WTC11 (cell line): ENCODE measurements at regions not wholly inside any gene's neighbourhood (a gene's known extent, or its start where the extent isn't known, plus 50 kb on each side); places are given as distances from the start of the nearest gene placed in this dataset.

Experiments used
- ATAC-seq: fragments of 200-7000 bp; cut with Tn5 transposase; 2 replicates; pipeline ENCODE4 v1.10.0; 2021; ENCODE audit warnings: mild to moderate bottlenecking, moderate library complexity
- CTCF ChIA-PET: fragments of 300-600 bp; sonication (Branson Sonifier 250); formaldehyde crosslinking; loops from one replicate; lab custom pipeline; 2021; ENCODE audit warnings: antibody characterized with exemption; lab: Charles Lee
- POLR2A ChIA-PET: fragments of 350-600 bp; sonication (Branson Sonifier 250); formaldehyde crosslinking; loops from one replicate; lab custom pipeline; 2021; ENCODE audit warnings: antibody characterized with exemption; lab: Charles Lee
- DNase-seq: peaks from one replicate; pipeline ENCODE4 v3.0.0; 2021; ENCODE audit warnings: low spot score
- H3K27ac Mint-ChIP-seq: 2 replicates; pipeline ENCODE4 v1.8.0; 2021; ENCODE audit warnings: mixed read lengths
- H3K27me3 Mint-ChIP-seq: 2 replicates; pipeline ENCODE4 v1.8.0; 2021; ENCODE audit warnings: low read depth, mild to moderate bottlenecking, moderate library complexity, mixed read lengths
- H3K36me3 Mint-ChIP-seq: 2 replicates; pipeline ENCODE4 v1.8.0; 2021; ENCODE audit warnings: mixed read lengths
- H3K4me1 Mint-ChIP-seq: 2 replicates; pipeline ENCODE4 v1.8.0; 2022; ENCODE audit warnings: mixed read lengths
- H3K4me3 Mint-ChIP-seq: 2 replicates; pipeline ENCODE4 v1.8.0; 2021; ENCODE audit warnings: mild to moderate bottlenecking, moderate library complexity, mixed read lengths
- H3K9me3 Mint-ChIP-seq: 2 replicates; pipeline ENCODE4 v1.8.0; 2021; ENCODE audit warnings: mixed read lengths
- ARID4B ChIP-seq: sonication (generic); formaldehyde crosslinking; IDR thresholded peaks from 2 replicates; pipeline ENCODE4 v1.8.0; 2023; ENCODE audit warnings: missing genetic modification reagents, mild to moderate bottlenecking, borderline replicate concordance
- ATF1 ChIP-seq: sonication (generic); formaldehyde crosslinking; IDR thresholded peaks from 2 replicates; pipeline ENCODE4 v1.8.1; 2023; ENCODE audit warnings: mild to moderate bottlenecking, moderate library complexity, missing genetic modification reagents
- ATF2 ChIP-seq: sonication (generic); formaldehyde crosslinking; IDR thresholded peaks from 2 replicates; pipeline ENCODE4 v1.8.1; 2022; ENCODE audit warnings: low read depth, missing genetic modification reagents, borderline replicate concordance
- CTCF ChIP-seq: fragments of 200-600 bp; IDR thresholded peaks from 2 replicates; pipeline ENCODE4 v1.8.0; 2022; ENCODE audit warnings: antibody characterized with exemption
- E2F1 ChIP-seq: sonication (generic); formaldehyde crosslinking; IDR thresholded peaks from 2 replicates; pipeline ENCODE4 v1.8.0; 2022; ENCODE audit warnings: mild to moderate bottlenecking, missing genetic modification reagents
- E2F4 ChIP-seq: sonication (generic); formaldehyde crosslinking; IDR thresholded peaks from 2 replicates; pipeline ENCODE4 v1.8.1; 2022; ENCODE audit warnings: low read depth, mild to moderate bottlenecking, moderate library complexity, missing genetic modification reagents, borderline replicate concordance
- ERG ChIP-seq: fragments of 250-450 bp; sonication (Bioruptor Pico); IDR thresholded peaks from 2 replicates; pipeline ENCODE4 v1.8.0; 2021; ENCODE audit warnings: mild to moderate bottlenecking
- ETV6 ChIP-seq: sonication (generic); formaldehyde crosslinking; IDR thresholded peaks from 2 replicates; pipeline ENCODE4 v1.8.1; 2022; ENCODE audit warnings: mild to moderate bottlenecking, missing genetic modification reagents
- GABPB1 ChIP-seq: sonication (generic); formaldehyde crosslinking; IDR thresholded peaks from 2 replicates; pipeline ENCODE4 v1.8.1; 2023; ENCODE audit warnings: mild to moderate bottlenecking, missing genetic modification reagents
- JAZF1 ChIP-seq: fragments of 250-450 bp; sonication (Bioruptor Pico); IDR thresholded peaks from 2 replicates; pipeline ENCODE4 v1.9.0; 2021; ENCODE audit warnings: moderate library complexity, mild to moderate bottlenecking, inconsistent platforms
- MXD4 ChIP-seq: fragments of 250-450 bp; sonication (Bioruptor Pico); IDR thresholded peaks from 2 replicates; pipeline ENCODE4 v1.8.0; 2021; ENCODE audit warnings: mild to moderate bottlenecking, moderate library complexity, borderline replicate concordance
- RORB ChIP-seq: fragments of 250-450 bp; sonication (Bioruptor Pico); IDR thresholded peaks from 2 replicates; pipeline ENCODE4 v1.9.0; 2021; ENCODE audit warnings: mild to moderate bottlenecking
- TP53 ChIP-seq: sonication (generic); formaldehyde crosslinking; IDR thresholded peaks from 2 replicates; pipeline ENCODE4 v1.8.1; 2023; ENCODE audit warnings: mild to moderate bottlenecking, missing genetic modification reagents
- USF2 ChIP-seq: sonication (generic); formaldehyde crosslinking; IDR thresholded peaks from 2 replicates; pipeline ENCODE4 v1.8.1; 2023; ENCODE audit warnings: mild to moderate bottlenecking, missing genetic modification reagents, moderate library complexity
- ZNF263 ChIP-seq: sonication (generic); formaldehyde crosslinking; IDR thresholded peaks from 2 replicates; pipeline ENCODE4 v1.8.1; 2022; ENCODE audit warnings: low read depth, mild to moderate bottlenecking, moderate library complexity, missing genetic modification reagents
- ZNF532 ChIP-seq: fragments of 250-450 bp; sonication (Bioruptor Pico); IDR thresholded peaks from 2 replicates; pipeline ENCODE4 v1.9.0; 2021; ENCODE audit warnings: mild to moderate bottlenecking, borderline replicate concordance

GRCh38 chr12:82605115-82605514 lies 81.6 kb upstream of the TMTC2 start:
- Mint-ChIP-seq H3K4me1 (no peaks in the 10 kb centered on the region), H3K4me3 (no peak overlapping the region), H3K9me3 (peaks cover 6% of the 10 kb centered on the region)
- POLR2A ChIA-PET = no interaction called here
- no peak for ATAC-seq
- TF ChIP-seq ATF1 (CRISPR knock-in tag) (no peak), JAZF1 (CRISPR knock-in tag) (no peak), E2F4 (CRISPR knock-in tag) (no peak), ERG (CRISPR knock-in tag) (no peak), ETV6 (CRISPR knock-in tag) (no peak), E2F1 (CRISPR knock-in tag) (no peak), MXD4 (CRISPR knock-in tag) (no peak), ZNF532 (CRISPR knock-in tag) (no peak), ARID4B (CRISPR knock-in tag) (no peak), RORB (CRISPR knock-in tag) (no peak), ZNF263 (CRISPR knock-in tag) (no peak), USF2 (CRISPR knock-in tag) (no peak), GABPB1 (CRISPR knock-in tag) (no peak), CTCF (no peak), ATF2 (CRISPR knock-in tag) (no peak), TP53 (CRISPR knock-in tag) (no peak)
- TF ChIP-seq, all 79 proteins: peak for 0
- DNase-seq = no peak
- H3K36me3 Mint-ChIP-seq = no peaks in the 10 kb centered on the region
- CTCF ChIA-PET = no interaction called here
- no peak overlapping the region for H3K27ac Mint-ChIP-seq
- no peaks in the 10 kb centered on the region for H3K27me3 Mint-ChIP-seq
